B cell (primary cell): ENCODE measurements at regions not wholly inside any gene's neighbourhood (a gene's known extent, or its start where the extent isn't known, plus 50 kb on each side); places are given as distances from the start of the nearest gene placed in this dataset.

Experiments used
- CTCF ChIP-seq: fragments of 200-600 bp; IDR thresholded peaks from one replicate; pipeline ENCODE4 v1.8.0; 2022; ENCODE audit warnings: antibody characterized with exemption, mild to moderate bottlenecking
- EZH2 ChIP-seq: IDR thresholded peaks from 2 replicates; pipeline ENCODE4 v1.6.1; 2012; ENCODE audit warnings: borderline replicate concordance, low read depth, mild to moderate bottlenecking, moderate library complexity, low read length; ENCODE audit not compliant: insufficient read depth, poor library complexity, severe bottlenecking

- no peak for TF ChIP-seq CTCF
- TF ChIP-seq EZH2: no peak
These were observed 112.4 kb upstream of the DDX18 start for GRCh38 chr2:117702098-117702497.
